SU-DHL-6 (cell line): ENCODE measurements at regions not wholly inside any gene's neighbourhood (a gene's known extent, or its start where the extent isn't known, plus 50 kb on each side); places are given as distances from the start of the nearest gene placed in this dataset.

Source experiments
- EZH2phosphoT487 ChIP-seq: fragments of 200-600 bp; sonication (generic), shearing (Covaris generic); conservative IDR thresholded peaks from 2 replicates; pipeline ENCODE4 v1.6.1; 2018; ENCODE audit warnings: mild to moderate bottlenecking, antibody characterized with exemption, low read length, moderate library complexity, mixed read lengths
- TF ChIP-seq, protein P1 (sequence below): fragments of 200-600 bp; sonication (generic); IDR thresholded peaks from one replicate; pipeline ENCODE4 v1.5.1; 2017; ENCODE audit warnings: antibody characterized with exemption, mild to moderate bottlenecking, low read length, moderate library complexity; ENCODE audit not compliant: insufficient read depth, poor library complexity, severe bottlenecking

DNA sequence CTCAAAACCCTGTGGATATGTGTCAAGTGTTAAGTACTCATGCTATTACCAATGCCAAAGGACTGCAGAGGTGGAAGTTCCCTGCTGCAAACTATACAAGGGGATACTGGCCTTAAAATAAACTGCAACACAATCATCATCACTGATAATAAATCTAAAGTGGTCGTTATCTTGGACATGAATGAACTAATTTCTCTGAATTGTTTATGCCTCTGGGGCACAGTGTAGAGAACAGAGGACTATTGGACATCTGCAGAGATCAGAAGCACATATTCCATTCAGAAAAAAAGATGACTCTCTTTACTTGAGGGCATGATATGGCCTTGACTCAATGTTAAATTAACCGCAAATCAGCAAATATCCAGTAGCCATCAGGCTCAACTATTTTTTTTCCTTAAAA, 542.6 kb upstream of the IGFBP7 start:
- TF ChIP-seq, protein P1, sequence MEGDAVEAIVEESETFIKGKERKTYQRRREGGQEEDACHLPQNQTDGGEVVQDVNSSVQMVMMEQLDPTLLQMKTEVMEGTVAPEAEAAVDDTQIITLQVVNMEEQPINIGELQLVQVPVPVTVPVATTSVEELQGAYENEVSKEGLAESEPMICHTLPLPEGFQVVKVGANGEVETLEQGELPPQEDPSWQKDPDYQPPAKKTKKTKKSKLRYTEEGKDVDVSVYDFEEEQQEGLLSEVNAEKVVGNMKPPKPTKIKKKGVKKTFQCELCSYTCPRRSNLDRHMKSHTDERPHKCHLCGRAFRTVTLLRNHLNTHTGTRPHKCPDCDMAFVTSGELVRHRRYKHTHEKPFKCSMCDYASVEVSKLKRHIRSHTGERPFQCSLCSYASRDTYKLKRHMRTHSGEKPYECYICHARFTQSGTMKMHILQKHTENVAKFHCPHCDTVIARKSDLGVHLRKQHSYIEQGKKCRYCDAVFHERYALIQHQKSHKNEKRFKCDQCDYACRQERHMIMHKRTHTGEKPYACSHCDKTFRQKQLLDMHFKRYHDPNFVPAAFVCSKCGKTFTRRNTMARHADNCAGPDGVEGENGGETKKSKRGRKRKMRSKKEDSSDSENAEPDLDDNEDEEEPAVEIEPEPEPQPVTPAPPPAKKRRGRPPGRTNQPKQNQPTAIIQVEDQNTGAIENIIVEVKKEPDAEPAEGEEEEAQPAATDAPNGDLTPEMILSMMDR, result no peak
- no peak for TF ChIP-seq EZH2phosphoT487
